Choroid plexus epithelial cell (primary cell): ENCODE measurements at regions not wholly inside any gene's neighbourhood (a gene's known extent, or its start where the extent isn't known, plus 50 kb on each side); places are given as distances from the start of the nearest gene placed in this dataset.

ENCODE experiments used
- DNase-seq: peaks from one replicate; pipeline ENCODE4 v3.0.0-alpha.2; 2010; ENCODE audit warnings: low read depth
- H3K4me3 ChIP-seq: 2 replicates; pipeline ENCODE4 v1.5.1; 2011; ENCODE audit warnings: low read depth, mild to moderate bottlenecking, control low read depth, low read length, moderate library complexity
- CTCF ChIP-seq: conservative IDR thresholded peaks from 2 replicates; pipeline ENCODE4 v1.5.1; 2011; ENCODE audit warnings: low read depth, mild to moderate bottlenecking, control low read depth, inconsistent platforms, low read length, moderate library complexity

- no peak overlapping the region for H3K4me3 ChIP-seq
- DNase-seq: no peak
- TF ChIP-seq CTCF: no peak
These were observed 50.4 kb upstream of the PTGFR start for GRCh38 chr1:78440381-78440793.
